Fibroblast of lung (primary cell): ENCODE measurements at regions not wholly inside any gene's neighbourhood (a gene's known extent, or its start where the extent isn't known, plus 50 kb on each side); places are given as distances from the start of the nearest gene placed in this dataset.
"Not testable (repeated sequence)": the region's sequence is repeated elsewhere in the genome, so short reads cannot be mapped to it uniquely, and the experiment has no call there.

Source experiments
- DNase-seq, 2 donors: peaks; one replicate each; pipeline versions ENCODE4 v3.0.0 to v3.0.0-alpha.2; 2010; ENCODE audit warnings: low read depth in 2 of 2
- H2AFZ ChIP-seq: 2 replicates; pipeline ENCODE4 v1.5.1; 2012; ENCODE audit warnings: low read length, control low read depth, inconsistent platforms
- H3K27ac ChIP-seq: 2 replicates; pipeline ENCODE4 v1.5.1; 2011; ENCODE audit warnings: low read length, control low read depth; ENCODE audit not compliant: insufficient read depth
- H3K27me3 ChIP-seq: 2 replicates; pipeline ENCODE4 v1.5.1; 2011; ENCODE audit warnings: mild to moderate bottlenecking, low read length; ENCODE audit not compliant: control insufficient read depth, insufficient read depth
- H3K36me3 ChIP-seq: 2 replicates; pipeline ENCODE4 v1.5.1; 2011; ENCODE audit warnings: low read length; ENCODE audit not compliant: control insufficient read depth, insufficient read depth
- H3K4me1 ChIP-seq: 2 replicates; pipeline ENCODE4 v1.5.1; 2011; ENCODE audit warnings: low read length; ENCODE audit not compliant: control insufficient read depth, insufficient read depth; ENCODE audit errors: extremely low read depth
- H3K4me2 ChIP-seq: 2 replicates; pipeline ENCODE4 v1.5.1; 2011; ENCODE audit warnings: low read length, control low read depth; ENCODE audit not compliant: insufficient read depth; ENCODE audit errors: extremely low read depth
- H3K4me3 ChIP-seq, 4 experiments: fragments of 200-600 bp in 1 of 4; sonication (generic) in 1 of 4; replicated peaks in 1 of 4; 2 replicates each; pipeline ENCODE4 v1.5.1; 2011 to 2016; ENCODE audit warnings: low read length in 4 of 4, low read depth in 3 of 4, mild to moderate bottlenecking in 3 of 4, control low read depth in 2 of 4, inconsistent platforms in 1 of 4, mixed read lengths in 1 of 4; ENCODE audit not compliant: insufficient read depth in 1 of 4; ENCODE audit errors: control extremely low read depth in 1 of 4
- H3K79me2 ChIP-seq: 2 replicates; pipeline ENCODE4 v1.5.1; 2012; ENCODE audit warnings: mild to moderate bottlenecking, low read length, inconsistent platforms; ENCODE audit not compliant: control insufficient read depth, insufficient read depth
- H3K9ac ChIP-seq: 2 replicates; pipeline ENCODE4 v1.5.1; 2011; ENCODE audit warnings: mild to moderate bottlenecking, low read length, control low read depth; ENCODE audit not compliant: insufficient read depth
- H3K9me3 ChIP-seq: 2 replicates; pipeline ENCODE4 v1.5.1; 2012; ENCODE audit warnings: low read depth, low read length; ENCODE audit not compliant: control insufficient read depth, insufficient read depth
- H4K20me1 ChIP-seq: 2 replicates; pipeline ENCODE4 v1.5.1; 2011; ENCODE audit warnings: low read length; ENCODE audit not compliant: control insufficient read depth, insufficient read depth; ENCODE audit errors: extremely low read depth
- EZH2 ChIP-seq: IDR thresholded peaks from 2 replicates; pipeline ENCODE4 v1.5.1; 2012; ENCODE audit warnings: low read length, control low read depth, mild to moderate bottlenecking; ENCODE audit errors: missing control alignments
- TF ChIP-seq, protein P1 (sequence below), 2 donors: IDR thresholded peaks in 1 of 2; conservative IDR thresholded peaks in 1 of 2; 1 replicate in 1 of 2; 2 replicates in 1 of 2; pipeline ENCODE4 v1.5.1; 2011 to 2012; ENCODE audit warnings: low read length in 2 of 2, control low read depth in 1 of 2, inconsistent platforms in 1 of 2, low read depth in 1 of 2, mild to moderate bottlenecking in 1 of 2

DNA sequence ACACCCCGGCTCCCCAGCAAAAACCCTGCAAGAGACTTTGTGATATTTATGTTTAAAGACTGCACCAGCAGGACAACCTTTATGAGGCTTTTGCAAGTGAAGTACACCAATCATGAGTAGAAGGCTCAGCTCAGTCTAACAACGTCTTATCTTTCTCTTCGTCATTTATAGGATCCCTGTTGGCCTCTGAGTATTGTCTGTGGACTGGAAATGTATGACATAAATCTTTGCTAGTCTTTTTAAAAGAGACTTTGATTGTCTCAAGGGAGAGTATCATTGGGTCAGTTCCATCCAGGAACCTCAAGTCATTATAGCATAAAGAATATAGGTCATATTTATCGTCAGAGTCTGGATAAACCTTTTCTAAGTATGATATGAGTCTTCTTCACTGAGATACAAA is 505.0 kb upstream of the SOX9 start:
- no peak overlapping the region for H3K27ac ChIP-seq
- H2AFZ ChIP-seq = no peak overlapping the region
- no peaks in the 10 kb centered on the region for H3K27me3 ChIP-seq
- DNase-seq = no peak
- no peaks in the 10 kb centered on the region for H3K4me1 ChIP-seq
- H3K9me3 ChIP-seq = no peaks in the 10 kb centered on the region
- TF ChIP-seq, protein P1, sequence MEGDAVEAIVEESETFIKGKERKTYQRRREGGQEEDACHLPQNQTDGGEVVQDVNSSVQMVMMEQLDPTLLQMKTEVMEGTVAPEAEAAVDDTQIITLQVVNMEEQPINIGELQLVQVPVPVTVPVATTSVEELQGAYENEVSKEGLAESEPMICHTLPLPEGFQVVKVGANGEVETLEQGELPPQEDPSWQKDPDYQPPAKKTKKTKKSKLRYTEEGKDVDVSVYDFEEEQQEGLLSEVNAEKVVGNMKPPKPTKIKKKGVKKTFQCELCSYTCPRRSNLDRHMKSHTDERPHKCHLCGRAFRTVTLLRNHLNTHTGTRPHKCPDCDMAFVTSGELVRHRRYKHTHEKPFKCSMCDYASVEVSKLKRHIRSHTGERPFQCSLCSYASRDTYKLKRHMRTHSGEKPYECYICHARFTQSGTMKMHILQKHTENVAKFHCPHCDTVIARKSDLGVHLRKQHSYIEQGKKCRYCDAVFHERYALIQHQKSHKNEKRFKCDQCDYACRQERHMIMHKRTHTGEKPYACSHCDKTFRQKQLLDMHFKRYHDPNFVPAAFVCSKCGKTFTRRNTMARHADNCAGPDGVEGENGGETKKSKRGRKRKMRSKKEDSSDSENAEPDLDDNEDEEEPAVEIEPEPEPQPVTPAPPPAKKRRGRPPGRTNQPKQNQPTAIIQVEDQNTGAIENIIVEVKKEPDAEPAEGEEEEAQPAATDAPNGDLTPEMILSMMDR (conservative IDR thresholded peaks at IDR 0.05 in 1 of 2, IDR thresholded peaks at IDR 0.05 in 1 of 2; ENCODE audit: low read depth in 1 of 2, low read length in 2 of 2) = no peak
- no peak for TF ChIP-seq EZH2
- H3K36me3 ChIP-seq = no peaks in the 10 kb centered on the region
- no peaks in the 10 kb centered on the region for H4K20me1 ChIP-seq
- H3K4me3 ChIP-seq = no peak overlapping the region
- H3K4me2 ChIP-seq = no peak overlapping the region
- no peaks in the 10 kb centered on the region for H3K79me2 ChIP-seq
- H3K9ac ChIP-seq = no peak overlapping the region

DNA sequence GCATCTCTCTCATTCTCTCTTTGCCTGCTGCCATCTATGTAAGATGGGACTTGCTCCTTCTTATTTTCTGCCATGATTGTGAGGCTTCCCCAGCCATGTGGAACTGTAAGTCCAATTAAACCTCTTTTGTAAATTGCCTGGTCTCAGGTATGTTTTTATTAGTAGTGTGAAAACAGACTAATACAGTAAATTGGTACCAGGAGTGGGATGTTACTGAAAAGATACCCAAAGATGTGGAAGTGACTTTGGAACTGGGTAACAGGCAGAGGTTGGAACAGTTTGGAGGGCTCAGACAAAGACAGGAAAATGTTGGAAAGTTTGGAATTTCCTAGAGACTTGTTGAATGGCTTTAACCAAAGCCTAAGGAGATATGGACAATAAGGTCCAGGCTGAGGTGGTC is 503.1 kb upstream of the SOX9 start:
- not testable (repeated sequence) for H3K79me2 ChIP-seq, H3K4me1 ChIP-seq, H3K4me2 ChIP-seq, H3K27me3 ChIP-seq, H3K36me3 ChIP-seq, H3K4me3 ChIP-seq, DNase-seq, H4K20me1 ChIP-seq, H3K9ac ChIP-seq, H3K9me3 ChIP-seq, H2AFZ ChIP-seq, H3K27ac ChIP-seq

DNA sequence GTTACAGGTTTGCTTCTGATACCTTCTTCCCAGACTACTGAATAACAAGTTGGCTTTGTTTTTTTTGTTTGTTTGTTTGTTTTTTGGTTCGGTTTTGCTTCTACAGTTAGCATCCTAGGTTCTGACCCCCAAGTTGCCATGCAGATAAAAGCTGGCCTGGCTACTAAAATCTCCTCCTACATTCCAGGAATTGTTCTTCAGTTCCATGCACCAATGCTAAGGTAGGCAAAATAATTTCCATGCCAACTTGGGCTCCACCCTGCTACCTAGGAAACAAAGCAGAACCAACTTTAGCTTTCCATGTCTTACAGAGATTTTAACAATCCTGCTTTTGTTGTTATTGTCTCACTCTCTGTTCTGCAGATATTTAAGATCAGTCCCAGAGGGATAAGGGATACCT is 495.5 kb upstream of the SOX9 start:
- no peaks in the 10 kb centered on the region for H3K27me3 ChIP-seq
- TF ChIP-seq, protein P1 (conservative IDR thresholded peaks at IDR 0.05 in 1 of 2, IDR thresholded peaks at IDR 0.05 in 1 of 2; ENCODE audit: low read depth in 1 of 2, low read length in 2 of 2) = no peak
- no peak for TF ChIP-seq EZH2
- H3K36me3 ChIP-seq = no peaks in the 10 kb centered on the region
- H3K79me2 ChIP-seq = no peaks in the 10 kb centered on the region
- H2AFZ ChIP-seq = no peak overlapping the region
- no peak overlapping the region for H3K4me3 ChIP-seq
- no peak overlapping the region for H3K9ac ChIP-seq
- H3K4me1 ChIP-seq = no peaks in the 10 kb centered on the region
- no peaks in the 10 kb centered on the region for H3K9me3 ChIP-seq
- no peak overlapping the region for H3K27ac ChIP-seq
- H3K4me2 ChIP-seq = no peak overlapping the region
- no peak for DNase-seq
- H4K20me1 ChIP-seq = no peaks in the 10 kb centered on the region

DNA sequence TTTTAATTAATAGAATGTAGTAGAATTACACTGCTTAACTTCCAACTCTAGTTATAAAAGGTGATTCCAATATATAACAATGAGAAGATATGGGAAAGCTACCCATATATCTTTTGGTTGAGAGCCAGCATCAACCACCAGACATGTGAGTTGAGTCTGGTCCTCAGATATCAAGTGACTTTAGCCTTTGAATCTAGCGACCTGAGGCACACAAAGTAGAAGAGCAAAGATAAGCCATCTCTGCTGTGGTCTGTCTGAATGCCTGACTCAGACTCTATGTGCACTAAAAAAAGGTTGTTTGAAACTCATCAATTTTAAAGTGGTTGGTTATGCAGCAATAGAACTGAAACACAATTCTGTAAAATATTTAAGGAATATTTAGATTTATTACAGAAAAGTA is 492.5 kb upstream of the SOX9 start:
- no peak for TF ChIP-seq EZH2
- TF ChIP-seq, protein P1 (conservative IDR thresholded peaks at IDR 0.05 in 1 of 2, IDR thresholded peaks at IDR 0.05 in 1 of 2; ENCODE audit: low read depth in 1 of 2, low read length in 2 of 2) = no peak
- Histone ChIP-seq H3K79me2 (no peaks in the 10 kb centered on the region), H3K9ac (no peak overlapping the region), H3K36me3 (no peaks in the 10 kb centered on the region), H3K27me3 (no peaks in the 10 kb centered on the region), H3K27ac (no peak overlapping the region), H3K4me2 (no peak overlapping the region), H3K9me3 (no peaks in the 10 kb centered on the region), H2AFZ (no peak overlapping the region), H3K4me1 (peaks cover 9% of the 10 kb centered on the region), H3K4me3 (no peak overlapping the region), H4K20me1 (no peaks in the 10 kb centered on the region)
- peak in 1 of 2 donors; percentile 63 for DNase-seq
